HUDEP-2 (cell line): ENCODE measurements at regions not wholly inside any gene's neighbourhood (a gene's known extent, or its start where the extent isn't known, plus 50 kb on each side); places are given as distances from the start of the nearest gene placed in this dataset.

Source experiments
- DNase-seq, 76 experiments: peaks; one replicate each; lab custom pipeline; 2025; ENCODE audit not compliant: unreplicated experiment in 76 of 76; lab: John Stamatoyannopoulos, UW

GRCh38 chr4:152117933-152118507, 357.2 kb upstream of the GATB start:
- DNase-seq: no peak

DNA sequence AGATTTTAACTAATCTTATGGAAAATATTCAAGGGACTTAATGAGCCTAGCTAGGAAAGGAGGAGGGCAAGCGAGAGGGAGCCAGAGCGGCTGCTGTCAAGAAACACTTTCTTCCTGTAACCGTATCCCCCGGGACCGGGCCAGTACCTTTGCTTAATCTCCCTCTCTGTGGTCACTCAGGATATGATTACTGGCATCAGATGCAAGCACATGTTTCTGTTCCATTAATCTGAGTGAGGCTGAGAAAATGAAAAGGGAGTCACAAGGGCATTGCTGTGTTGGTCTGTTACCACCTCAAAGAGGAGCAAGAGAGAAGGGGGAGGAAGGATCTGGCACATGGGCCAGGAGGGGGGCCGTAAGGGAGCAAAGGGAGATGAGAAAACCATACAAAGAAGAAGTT, 356.7 kb upstream of the GATB start:
- DNase-seq: no peak

GRCh38 chr4:152117054-152117453, 356.2 kb upstream of the GATB start:
- no peak for DNase-seq

DNA sequence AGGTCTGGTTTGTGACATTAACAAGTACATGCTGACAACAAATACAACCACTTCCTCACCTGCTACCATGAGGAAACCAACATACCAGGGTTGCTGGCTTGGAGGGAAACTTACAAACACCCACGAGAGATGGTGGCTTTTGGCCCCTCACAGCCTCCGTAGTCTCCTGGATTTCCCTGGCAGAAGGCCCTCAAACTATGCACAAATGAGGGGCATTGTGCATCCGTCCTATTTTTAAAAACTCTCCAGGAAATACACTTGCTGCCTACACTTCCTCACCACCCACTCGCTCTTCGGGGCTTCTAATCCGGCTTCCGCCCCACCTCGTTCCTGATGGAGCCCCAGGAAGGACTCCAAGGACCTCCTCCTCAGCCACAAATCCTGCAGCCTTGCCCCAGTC, 355.0 kb upstream of the GATB start:
- DNase-seq: no peak

- no peak for DNase-seq
These were observed 354.3 kb upstream of the GATB start for GRCh38 chr4:152115118-152115517.

DNA sequence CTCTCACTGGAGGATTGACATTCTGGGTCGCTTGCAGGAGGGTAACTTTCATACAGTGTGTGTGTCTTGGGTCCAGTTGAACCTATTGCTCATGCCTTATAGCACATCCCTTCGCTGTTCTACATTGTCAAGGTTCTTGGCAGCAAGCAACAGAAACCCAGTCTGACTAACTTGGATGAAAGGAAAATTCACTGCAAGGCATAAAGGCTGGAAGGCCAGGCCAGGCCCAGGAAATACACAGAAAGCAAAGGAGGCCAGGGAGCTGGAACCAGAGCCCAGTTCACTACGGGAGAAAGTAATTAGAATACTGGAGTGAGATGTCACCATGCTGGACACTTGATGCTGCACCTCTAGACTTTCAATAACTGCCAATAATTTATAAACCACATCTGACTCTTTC, 353.8 kb upstream of the GATB start:
- no peak for DNase-seq

DNA sequence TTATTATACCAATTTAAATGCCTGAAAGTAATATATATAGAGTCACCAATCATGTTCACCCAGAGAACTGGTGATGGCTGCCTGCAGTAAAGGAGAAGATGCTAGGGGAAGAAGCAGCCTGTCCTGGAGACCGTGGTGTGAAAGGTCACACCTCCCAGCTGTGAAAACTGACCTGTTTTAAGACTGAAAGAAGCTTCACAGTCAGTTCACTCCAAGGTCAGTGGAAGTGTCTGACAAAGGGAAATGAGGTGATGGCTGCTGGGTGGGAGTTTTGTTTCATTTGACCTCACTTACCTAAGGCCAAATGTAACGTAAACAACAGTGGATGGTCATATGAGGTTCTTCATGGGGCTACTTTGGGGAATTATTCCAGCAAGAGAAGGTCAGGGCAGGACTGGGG, 352.1 kb upstream of the GATB start:
- no peak for DNase-seq

- no peak for DNase-seq
These were observed 351.4 kb upstream of the GATB start for GRCh38 chr4:152112190-152112589.

DNA sequence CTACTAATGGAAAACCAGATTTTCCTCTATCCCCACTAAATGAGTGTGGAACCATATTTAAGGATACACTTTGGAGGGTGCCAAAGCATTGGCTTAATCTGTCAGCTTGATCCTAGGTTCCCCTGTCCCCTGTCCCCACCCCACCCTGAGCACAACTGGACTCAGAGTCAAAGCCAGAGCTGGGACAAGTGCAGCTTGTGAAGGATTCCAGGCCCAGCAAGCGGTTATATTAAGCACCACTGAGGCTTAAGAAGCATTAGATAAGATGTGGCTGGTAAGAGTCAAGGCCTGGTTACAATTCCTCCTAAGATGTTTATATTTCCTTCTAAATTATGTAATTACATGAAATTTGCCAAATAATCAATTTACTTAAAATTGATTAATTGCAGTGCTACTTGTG, 350.0 kb upstream of the GATB start:
- no peak for DNase-seq

DNA sequence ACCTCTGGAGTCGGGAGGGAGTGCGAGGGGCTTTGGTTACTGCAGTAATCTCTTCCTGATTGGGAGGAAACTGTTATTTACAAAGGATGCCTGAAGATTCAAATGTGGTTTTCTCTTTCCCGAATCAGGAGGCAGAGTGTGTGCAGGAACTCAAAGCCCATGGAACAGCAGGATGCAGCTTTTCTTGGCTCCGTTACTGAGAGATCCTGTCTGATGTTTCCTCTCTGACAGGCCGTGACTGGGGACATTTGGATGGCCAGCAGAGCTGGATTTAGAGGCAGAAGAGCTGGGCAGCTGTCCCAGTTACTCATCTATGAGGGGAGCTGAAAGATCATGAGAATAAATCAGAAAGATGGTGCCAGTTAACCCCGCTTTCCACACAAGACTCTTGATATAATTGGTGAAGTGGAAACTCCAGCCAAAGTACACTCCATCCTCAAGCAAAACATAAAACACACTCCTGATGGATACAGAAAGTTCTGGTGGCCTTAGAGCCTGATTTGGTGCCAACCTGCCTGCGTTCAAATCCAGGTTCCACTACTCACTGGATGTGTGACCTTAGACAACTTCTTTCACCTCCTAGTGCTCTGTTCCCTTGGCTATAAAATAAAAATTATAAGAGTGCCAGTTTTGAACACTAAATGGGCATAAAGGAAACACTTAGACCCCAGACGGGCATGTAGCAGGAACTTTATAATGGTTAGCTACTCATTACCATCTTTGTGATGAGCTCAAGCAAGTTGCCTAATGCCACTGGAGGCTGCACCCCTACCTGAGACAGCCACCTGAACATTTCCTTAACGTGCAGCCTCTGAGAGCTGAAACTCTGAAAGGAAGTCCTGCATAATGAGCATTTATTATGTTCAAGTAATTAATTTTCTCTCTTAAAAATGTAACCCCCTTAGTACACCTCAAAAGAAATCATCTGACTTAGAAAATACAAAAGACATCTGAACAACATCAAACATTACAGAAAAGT, 349.0 kb upstream of the GATB start:
- no peak for DNase-seq

- DNase-seq: no peak
These were observed 347.1 kb upstream of the GATB start for GRCh38 chr4:152107736-152108500.

- DNase-seq: no peak
These were observed 346.0 kb upstream of the GATB start for GRCh38 chr4:152106781-152107321.

DNA sequence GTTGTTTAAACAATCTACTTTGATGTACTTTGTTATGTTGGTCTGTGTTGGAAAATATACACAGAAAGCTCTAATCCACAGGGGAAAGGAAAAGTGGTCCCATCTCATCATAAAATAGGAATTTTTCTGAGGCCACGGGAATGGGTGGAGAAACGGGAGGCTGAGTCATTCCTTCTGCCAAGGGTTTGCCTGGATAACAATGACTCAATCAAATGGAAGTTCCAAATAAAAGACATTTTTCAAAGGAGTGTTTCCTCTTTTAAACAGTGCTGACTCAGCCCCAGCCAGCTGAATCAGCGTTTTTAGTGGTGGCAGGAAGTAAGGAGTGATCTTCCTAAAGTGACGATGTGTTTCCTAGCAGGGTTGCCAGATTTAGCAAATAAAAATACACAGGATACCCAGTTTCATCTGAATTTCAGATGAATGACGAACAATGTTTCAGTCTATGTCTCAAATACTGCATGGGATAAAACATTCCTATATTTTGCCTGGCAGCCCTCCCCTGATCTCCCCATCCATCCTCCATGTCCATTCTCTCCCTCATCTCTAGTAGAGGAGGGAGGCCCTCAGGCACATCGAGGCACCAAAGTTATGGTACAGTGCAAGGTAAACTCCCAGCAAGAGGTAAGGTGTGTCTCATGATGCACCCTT, 345.4 kb upstream of the GATB start:
- DNase-seq: no peak

DNA sequence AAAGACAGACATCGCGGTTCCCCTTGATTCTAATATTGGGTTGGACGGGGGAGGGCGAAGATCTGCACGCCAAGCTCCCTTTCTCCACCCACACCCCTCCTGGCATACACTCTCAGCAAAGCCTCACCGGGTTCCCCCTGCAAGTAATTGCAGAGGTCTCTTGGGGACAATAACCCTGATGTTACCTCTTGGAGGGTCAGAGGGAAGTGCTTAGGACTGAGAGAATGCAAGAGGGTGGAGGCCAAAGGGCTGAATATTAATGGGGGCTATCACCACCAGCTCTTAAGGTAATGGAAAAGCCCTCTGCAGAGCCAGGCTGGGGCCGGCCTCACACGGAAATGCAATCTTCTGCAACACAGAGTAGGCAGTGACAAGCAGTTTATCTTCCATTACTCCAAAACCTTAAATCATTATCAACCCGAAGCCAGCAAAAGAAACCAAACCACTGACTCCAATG, 344.1 kb upstream of the GATB start:
- no peak for DNase-seq

GRCh38 chr4:152104356-152104755, 343.5 kb upstream of the GATB start:
- DNase-seq: no peak

GRCh38 chr4:152103181-152103901, 342.5 kb upstream of the GATB start:
- no peak for DNase-seq

DNA sequence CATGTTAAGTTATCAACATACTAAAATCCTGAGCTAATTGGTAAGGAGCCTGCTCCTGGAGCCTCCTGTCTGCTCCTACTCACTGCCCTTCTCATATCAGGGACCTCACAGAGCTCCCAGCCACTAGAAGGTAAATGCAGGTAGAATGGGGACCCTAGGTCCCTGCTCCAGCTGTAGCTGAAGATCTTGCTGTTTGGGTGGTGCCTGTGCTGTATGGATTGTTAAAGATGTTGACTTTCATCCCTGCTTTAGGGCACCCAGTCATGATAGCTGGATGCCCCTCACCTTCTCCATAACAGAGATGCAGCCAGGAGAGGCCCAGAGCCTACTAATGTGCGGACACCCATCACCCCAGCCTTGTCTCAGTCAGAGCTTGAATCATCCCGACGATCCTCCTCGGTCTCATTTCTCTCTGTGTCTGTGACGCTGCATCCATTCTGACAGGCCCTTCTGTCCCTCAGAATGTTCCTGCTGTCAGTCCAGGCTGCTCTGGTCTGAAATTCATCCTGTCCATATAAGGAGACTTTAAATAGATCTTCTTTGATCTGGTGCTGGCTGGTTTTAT, 341.7 kb upstream of the GATB start:
- DNase-seq: no peak

DNA sequence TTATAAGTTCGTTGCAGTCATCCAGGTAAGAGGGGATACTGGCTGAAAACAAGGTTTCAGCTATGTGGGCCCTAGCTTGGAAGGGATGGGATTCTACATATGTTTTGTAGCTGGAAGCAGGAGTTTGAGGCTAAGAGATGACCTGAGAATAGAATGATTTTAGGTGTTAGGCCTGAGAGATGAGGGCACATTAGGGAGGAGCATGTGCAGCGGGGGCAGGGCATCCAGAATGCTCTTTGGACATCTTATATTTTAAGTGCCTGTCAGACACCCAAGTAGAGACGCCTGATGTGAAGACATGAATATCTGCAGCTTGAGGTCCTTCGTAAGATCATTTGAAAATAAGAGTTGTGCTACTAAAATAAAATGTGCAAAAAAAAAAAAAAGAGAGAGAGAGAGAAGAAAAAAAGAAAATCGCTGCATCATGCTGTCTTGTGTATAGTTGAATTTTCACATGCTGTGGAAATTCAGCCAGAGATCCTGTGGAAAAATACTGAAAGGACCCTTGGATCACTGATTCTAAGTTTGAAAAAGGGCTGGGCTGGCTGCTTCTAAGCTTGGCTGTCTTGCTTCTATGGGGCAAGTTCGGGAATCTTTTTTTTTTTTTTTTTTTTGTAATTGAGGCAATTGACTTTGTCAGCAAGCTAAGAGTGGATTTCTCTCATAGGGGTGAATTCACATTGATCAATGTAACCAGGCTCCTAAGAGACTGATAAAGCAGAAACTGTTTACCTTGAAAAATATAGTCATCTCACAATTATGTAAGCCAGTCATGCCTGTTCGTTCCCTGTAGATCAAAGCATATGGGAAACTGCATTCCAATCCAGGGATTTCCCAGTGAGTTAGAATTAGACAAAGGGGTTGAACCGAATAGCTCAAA, 341.0 kb upstream of the GATB start:
- DNase-seq: no peak
